ENCODE measurements at regions not wholly inside any gene's neighbourhood (a gene's known extent, or its start where the extent isn't known, plus 50 kb on each side); places are given as distances from the start of the nearest gene placed in this dataset.
"Not testable (repeated sequence)": the region's sequence is repeated elsewhere in the genome, so short reads cannot be mapped to it uniquely, and the experiment has no call there.

DNA sequence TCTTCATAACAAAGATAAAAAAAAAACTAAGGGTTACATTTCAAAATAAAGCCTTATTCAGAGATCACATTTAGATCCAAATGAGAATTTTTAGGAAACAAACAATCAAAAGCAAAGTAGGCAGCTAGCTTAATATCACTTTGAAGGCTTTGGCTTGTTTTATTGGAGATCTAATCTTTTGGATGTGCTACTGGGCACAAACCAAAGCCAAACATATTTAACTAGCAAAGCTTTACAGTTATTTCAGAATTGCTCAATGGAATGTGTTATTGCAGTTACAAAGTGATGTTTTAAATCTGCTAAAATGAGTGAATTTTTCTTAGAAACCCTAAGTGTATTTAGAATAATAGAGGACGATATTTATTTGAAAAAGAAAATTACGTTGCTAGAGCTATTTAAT lies 114.7 kb upstream of the KLHL1 start:
- Histone ChIP-seq H3K79me2 (replicated peaks; ENCODE audit: insufficient read depth, low read length) (no peaks in the 10 kb centered on the region), H3K27ac (ENCODE audit: low read length) (no peak overlapping the region)
- no peak for TF ChIP-seq TAF1 (IDR thresholded peaks at IDR 0.05; ENCODE audit: low read depth)
- no peak for TF ChIP-seq EP300 (conservative IDR thresholded peaks at IDR 0.05; ENCODE audit: poor library complexity, severe bottlenecking)
- no peak for TF ChIP-seq RAD21 (conservative IDR thresholded peaks at IDR 0.05)
- TF ChIP-seq, protein P1, sequence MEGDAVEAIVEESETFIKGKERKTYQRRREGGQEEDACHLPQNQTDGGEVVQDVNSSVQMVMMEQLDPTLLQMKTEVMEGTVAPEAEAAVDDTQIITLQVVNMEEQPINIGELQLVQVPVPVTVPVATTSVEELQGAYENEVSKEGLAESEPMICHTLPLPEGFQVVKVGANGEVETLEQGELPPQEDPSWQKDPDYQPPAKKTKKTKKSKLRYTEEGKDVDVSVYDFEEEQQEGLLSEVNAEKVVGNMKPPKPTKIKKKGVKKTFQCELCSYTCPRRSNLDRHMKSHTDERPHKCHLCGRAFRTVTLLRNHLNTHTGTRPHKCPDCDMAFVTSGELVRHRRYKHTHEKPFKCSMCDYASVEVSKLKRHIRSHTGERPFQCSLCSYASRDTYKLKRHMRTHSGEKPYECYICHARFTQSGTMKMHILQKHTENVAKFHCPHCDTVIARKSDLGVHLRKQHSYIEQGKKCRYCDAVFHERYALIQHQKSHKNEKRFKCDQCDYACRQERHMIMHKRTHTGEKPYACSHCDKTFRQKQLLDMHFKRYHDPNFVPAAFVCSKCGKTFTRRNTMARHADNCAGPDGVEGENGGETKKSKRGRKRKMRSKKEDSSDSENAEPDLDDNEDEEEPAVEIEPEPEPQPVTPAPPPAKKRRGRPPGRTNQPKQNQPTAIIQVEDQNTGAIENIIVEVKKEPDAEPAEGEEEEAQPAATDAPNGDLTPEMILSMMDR (IDR thresholded peaks at IDR 0.05; ENCODE audit: poor library complexity, severe bottlenecking), result no peak
- no peak for TF ChIP-seq EZH2 (IDR thresholded peaks at IDR 0.05; ENCODE audit: borderline replicate concordance, insufficient read depth, low read length, poor library complexity, severe bottlenecking)
- TF ChIP-seq, protein P2, sequence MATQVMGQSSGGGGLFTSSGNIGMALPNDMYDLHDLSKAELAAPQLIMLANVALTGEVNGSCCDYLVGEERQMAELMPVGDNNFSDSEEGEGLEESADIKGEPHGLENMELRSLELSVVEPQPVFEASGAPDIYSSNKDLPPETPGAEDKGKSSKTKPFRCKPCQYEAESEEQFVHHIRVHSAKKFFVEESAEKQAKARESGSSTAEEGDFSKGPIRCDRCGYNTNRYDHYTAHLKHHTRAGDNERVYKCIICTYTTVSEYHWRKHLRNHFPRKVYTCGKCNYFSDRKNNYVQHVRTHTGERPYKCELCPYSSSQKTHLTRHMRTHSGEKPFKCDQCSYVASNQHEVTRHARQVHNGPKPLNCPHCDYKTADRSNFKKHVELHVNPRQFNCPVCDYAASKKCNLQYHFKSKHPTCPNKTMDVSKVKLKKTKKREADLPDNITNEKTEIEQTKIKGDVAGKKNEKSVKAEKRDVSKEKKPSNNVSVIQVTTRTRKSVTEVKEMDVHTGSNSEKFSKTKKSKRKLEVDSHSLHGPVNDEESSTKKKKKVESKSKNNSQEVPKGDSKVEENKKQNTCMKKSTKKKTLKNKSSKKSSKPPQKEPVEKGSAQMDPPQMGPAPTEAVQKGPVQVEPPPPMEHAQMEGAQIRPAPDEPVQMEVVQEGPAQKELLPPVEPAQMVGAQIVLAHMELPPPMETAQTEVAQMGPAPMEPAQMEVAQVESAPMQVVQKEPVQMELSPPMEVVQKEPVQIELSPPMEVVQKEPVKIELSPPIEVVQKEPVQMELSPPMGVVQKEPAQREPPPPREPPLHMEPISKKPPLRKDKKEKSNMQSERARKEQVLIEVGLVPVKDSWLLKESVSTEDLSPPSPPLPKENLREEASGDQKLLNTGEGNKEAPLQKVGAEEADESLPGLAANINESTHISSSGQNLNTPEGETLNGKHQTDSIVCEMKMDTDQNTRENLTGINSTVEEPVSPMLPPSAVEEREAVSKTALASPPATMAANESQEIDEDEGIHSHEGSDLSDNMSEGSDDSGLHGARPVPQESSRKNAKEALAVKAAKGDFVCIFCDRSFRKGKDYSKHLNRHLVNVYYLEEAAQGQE (IDR thresholded peaks at IDR 0.05; ENCODE audit: borderline replicate concordance), result no peak
- no peak for TF ChIP-seq MXI1 (conservative IDR thresholded peaks at IDR 0.05; ENCODE audit: poor library complexity, severe bottlenecking)
- no peak for TF ChIP-seq POLR2AphosphoS5 (IDR thresholded peaks at IDR 0.05)
- no peak for TF ChIP-seq SMC3 (conservative IDR thresholded peaks at IDR 0.05; ENCODE audit: poor library complexity)

DNA sequence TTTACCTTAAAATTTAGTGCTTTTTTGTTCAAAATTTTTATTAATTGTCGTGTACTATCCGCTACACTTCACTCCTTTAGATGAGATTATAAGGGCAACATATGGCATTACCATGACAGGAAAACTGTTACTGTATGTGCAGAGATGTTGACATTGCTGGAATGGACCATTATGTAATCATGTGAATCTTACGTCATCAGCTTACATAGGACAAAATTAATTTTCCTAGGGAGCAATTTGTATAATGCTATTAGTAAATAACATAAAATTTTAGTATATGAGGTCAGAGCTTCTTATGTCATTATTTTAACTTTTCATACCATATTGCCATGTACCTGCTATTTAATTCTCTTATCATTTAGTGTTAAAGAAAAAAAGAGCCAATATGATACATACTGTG lies 110.4 kb upstream of the KLHL1 start:
- no peak for TF ChIP-seq EP300 (conservative IDR thresholded peaks at IDR 0.05; ENCODE audit: poor library complexity, severe bottlenecking)
- TF ChIP-seq RAD21 (conservative IDR thresholded peaks at IDR 0.05), result no peak
- no peak for TF ChIP-seq MXI1 (conservative IDR thresholded peaks at IDR 0.05; ENCODE audit: poor library complexity, severe bottlenecking)
- TF ChIP-seq, protein P1 (IDR thresholded peaks at IDR 0.05; ENCODE audit: poor library complexity, severe bottlenecking), result no peak
- TF ChIP-seq TAF1 (IDR thresholded peaks at IDR 0.05; ENCODE audit: low read depth), result no peak
- no peak for TF ChIP-seq SMC3 (conservative IDR thresholded peaks at IDR 0.05; ENCODE audit: poor library complexity)
- no peak for TF ChIP-seq EZH2 (IDR thresholded peaks at IDR 0.05; ENCODE audit: borderline replicate concordance, insufficient read depth, low read length, poor library complexity, severe bottlenecking)
- no peak for TF ChIP-seq POLR2AphosphoS5 (IDR thresholded peaks at IDR 0.05)
- TF ChIP-seq, protein P2 (IDR thresholded peaks at IDR 0.05; ENCODE audit: borderline replicate concordance), result no peak
- no peaks in the 10 kb centered on the region for H3K79me2 ChIP-seq (replicated peaks; ENCODE audit: insufficient read depth, low read length)
- H3K27me3 ChIP-seq (ENCODE audit: insufficient read depth, low read depth, low read length), result no peaks in the 10 kb centered on the region
- no peak overlapping the region for H2AFZ ChIP-seq (ENCODE audit: low read depth, low read length)
- no peak overlapping the region for H3K4me3 ChIP-seq (ENCODE audit: low read length)
- no peaks in the 10 kb centered on the region for H3K9me3 ChIP-seq (ENCODE audit: low read length)
- no peak overlapping the region for H3K4me2 ChIP-seq (ENCODE audit: low read length)
- H3K9ac ChIP-seq (ENCODE audit: low read length), result no peak overlapping the region
- no peaks in the 10 kb centered on the region for H3K9me2 ChIP-seq (ENCODE audit: insufficient read depth, low read length)
- H4K20me1 ChIP-seq (ENCODE audit: insufficient read depth), result no peaks in the 10 kb centered on the region
- no peaks in the 10 kb centered on the region for H3F3A ChIP-seq (ENCODE audit: insufficient read depth, low read length, poor library complexity, severe bottlenecking)
- H3K36me3 ChIP-seq (ENCODE audit: insufficient read depth, low read length), result no peaks in the 10 kb centered on the region
- H3K27ac ChIP-seq (ENCODE audit: low read length), result no peak overlapping the region

More for the DNA sequence above, 114.7 kb upstream of the KLHL1 start:
- Histone ChIP-seq H3K4me2 (ENCODE audit: low read length) (no peak overlapping the region), H3K27me3 (ENCODE audit: insufficient read depth, low read depth, low read length) (no peaks in the 10 kb centered on the region), H2AFZ (ENCODE audit: low read depth, low read length) (no peak overlapping the region), H4K20me1 (ENCODE audit: insufficient read depth) (no peaks in the 10 kb centered on the region), H3K36me3 (ENCODE audit: insufficient read depth, low read length) (no peaks in the 10 kb centered on the region), H3K9me2 (ENCODE audit: insufficient read depth, low read length) (no peaks in the 10 kb centered on the region), H3K4me3 (ENCODE audit: low read length) (no peak overlapping the region), H3K9me3 (ENCODE audit: low read length) (no peaks in the 10 kb centered on the region), H3F3A (ENCODE audit: insufficient read depth, low read length, poor library complexity, severe bottlenecking) (no peaks in the 10 kb centered on the region), H3K9ac (ENCODE audit: low read length) (no peak overlapping the region)

DNA sequence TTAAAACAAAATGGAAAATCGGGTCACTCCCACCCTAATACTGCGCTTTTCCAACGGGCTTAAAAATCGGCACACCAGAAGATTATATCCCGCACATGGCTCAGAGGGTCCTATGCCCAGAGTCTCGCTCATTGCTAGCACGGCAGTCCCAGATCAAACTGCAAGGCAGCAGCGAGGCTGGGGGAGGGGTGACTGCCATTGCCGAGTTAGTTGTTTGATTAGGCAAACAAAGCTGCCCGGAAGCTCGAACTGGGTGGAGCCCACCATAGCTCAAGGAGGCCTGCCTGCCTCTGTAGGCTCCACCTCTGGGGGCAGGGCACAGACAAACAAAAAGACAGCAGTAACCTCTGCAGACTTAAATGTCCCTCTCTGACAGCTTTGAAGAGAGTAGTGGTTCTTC lies 100.7 kb upstream of the KLHL1 start:
- not testable (repeated sequence) for H3F3A ChIP-seq (ENCODE audit: insufficient read depth, low read length, poor library complexity, severe bottlenecking); H3K4me2 ChIP-seq (ENCODE audit: low read length); H2AFZ ChIP-seq (ENCODE audit: low read depth, low read length); H3K36me3 ChIP-seq (ENCODE audit: insufficient read depth, low read length); H3K27ac ChIP-seq (ENCODE audit: low read length); H3K4me3 ChIP-seq (ENCODE audit: low read length); H3K79me2 ChIP-seq (replicated peaks; ENCODE audit: insufficient read depth, low read length); H3K9me3 ChIP-seq (ENCODE audit: low read length); H4K20me1 ChIP-seq (ENCODE audit: insufficient read depth); H3K27me3 ChIP-seq (ENCODE audit: insufficient read depth, low read depth, low read length); H3K9ac ChIP-seq (ENCODE audit: low read length); H3K9me2 ChIP-seq (ENCODE audit: insufficient read depth, low read length)

All from neural cell (in vitro differentiated cells).